ENCODE measurements at regions not wholly inside any gene's neighbourhood (a gene's known extent, or its start where the extent isn't known, plus 50 kb on each side); places are given as distances from the start of the nearest gene placed in this dataset.

- Histone ChIP-seq H3K4me1 (peaks cover 0 to 17% (median 0%) of the 10 kb centered on the region in 3 donors), H3K27ac (peak overlapping the region in 3 of 4 donors; percentile 79 to 83 (median 81)), H3K27me3 (no peaks in the 10 kb centered on the region), H3K4me3 (no peak overlapping the region), H3K36me3 (no peaks in the 10 kb centered on the region), H3K9me3 (peaks cover 0 to 3% (median 0%) of the 10 kb centered on the region in 3 donors)
- no peak for TF ChIP-seq POLR2A (IDR thresholded peaks at IDR 0.05)
- TF ChIP-seq EP300 (IDR thresholded peaks at IDR 0.05) = no peak
- no peak for TF ChIP-seq CTCF (IDR thresholded peaks at IDR 0.05)
- TF ChIP-seq POLR2AphosphoS5 (IDR thresholded peaks at IDR 0.05) = no peak
- WGBS, 2 donors (ENCODE audit: low coverage in 1 of 2) = 64 to 92% methylated on average over 2 to 4 of the region's 5 CpGs
- no peak for ATAC-seq
These were observed 69.5 kb upstream of the XCR1 start for GRCh38 chr3:46096781-46097180.

- Histone ChIP-seq H3K36me3 (no peaks in the 10 kb centered on the region), H3K27me3 (no peaks in the 10 kb centered on the region), H3K27ac (peak overlapping the region in 1 of 4 donors; percentile 81), H3K4me3 (no peak overlapping the region), H3K4me1 (peaks cover 0 to 17% (median 0%) of the 10 kb centered on the region in 3 donors), H3K9me3 (no peaks in the 10 kb centered on the region)
- ATAC-seq = no peak
- WGBS, 2 donors (ENCODE audit: low coverage in 1 of 2) = 67 to 100% methylated on average over 1 to 3 of the region's 4 CpGs
- TF ChIP-seq CTCF (IDR thresholded peaks at IDR 0.05) (no peak), POLR2AphosphoS5 (IDR thresholded peaks at IDR 0.05) (no peak), POLR2A (IDR thresholded peaks at IDR 0.05) (no peak), EP300 (IDR thresholded peaks at IDR 0.05) (no peak)
These were observed 69.1 kb upstream of the XCR1 start for GRCh38 chr3:46096336-46096735.

GRCh38 chr3:46095307-46095706 is 68.0 kb upstream of the XCR1 start:
- Histone ChIP-seq H3K4me1 (peaks cover 0 to 17% (median 0%) of the 10 kb centered on the region in 3 donors), H3K27ac (no peak overlapping the region), H3K9me3 (no peaks in the 10 kb centered on the region), H3K36me3 (no peaks in the 10 kb centered on the region), H3K27me3 (no peaks in the 10 kb centered on the region), H3K4me3 (no peak overlapping the region)
- ATAC-seq = no peak
- no peak for TF ChIP-seq POLR2A (IDR thresholded peaks at IDR 0.05)
- no peak for TF ChIP-seq CTCF (IDR thresholded peaks at IDR 0.05)
- TF ChIP-seq POLR2AphosphoS5 (IDR thresholded peaks at IDR 0.05) = no peak
- TF ChIP-seq EP300 (IDR thresholded peaks at IDR 0.05) = no peak
- WGBS, 2 donors (ENCODE audit: low coverage in 1 of 2) = 91 to 94% methylated on average over 2 to 5 of the region's 5 CpGs

- ATAC-seq = no peak
- Histone ChIP-seq H3K36me3 (no peaks in the 10 kb centered on the region), H3K4me3 (no peak overlapping the region), H3K9me3 (no peaks in the 10 kb centered on the region), H3K27me3 (no peaks in the 10 kb centered on the region), H3K27ac (no peak overlapping the region), H3K4me1 (peaks cover 0 to 17% (median 0%) of the 10 kb centered on the region in 3 donors)
- no CpG with 5 or more reads among the region's 1 CpG for WGBS, 2 donors (ENCODE audit: low coverage in 1 of 2)
- no peak for TF ChIP-seq CTCF (IDR thresholded peaks at IDR 0.05)
- no peak for TF ChIP-seq POLR2AphosphoS5 (IDR thresholded peaks at IDR 0.05)
- TF ChIP-seq POLR2A (IDR thresholded peaks at IDR 0.05) = no peak
- no peak for TF ChIP-seq EP300 (IDR thresholded peaks at IDR 0.05)
These were observed 67.2 kb upstream of the XCR1 start for GRCh38 chr3:46094506-46094905.

GRCh38 chr3:46093966-46094365 is 66.7 kb upstream of the XCR1 start:
- Histone ChIP-seq H3K36me3 (no peaks in the 10 kb centered on the region), H3K9me3 (no peaks in the 10 kb centered on the region), H3K27ac (no peak overlapping the region), H3K4me3 (no peak overlapping the region), H3K27me3 (no peaks in the 10 kb centered on the region), H3K4me1 (peaks cover 0 to 17% (median 0%) of the 10 kb centered on the region in 3 donors)
- TF ChIP-seq POLR2AphosphoS5 (IDR thresholded peaks at IDR 0.05) = no peak
- TF ChIP-seq CTCF (IDR thresholded peaks at IDR 0.05) = no peak
- no peak for TF ChIP-seq EP300 (IDR thresholded peaks at IDR 0.05)
- TF ChIP-seq POLR2A (IDR thresholded peaks at IDR 0.05) = no peak
- 83 to 90% methylated on average over 2 to 4 of the region's 4 CpGs for WGBS, 2 donors (ENCODE audit: low coverage in 1 of 2)
- no peak for ATAC-seq

All from gastroesophageal sphincter (tissue), 4 donors.